ENCODE measurements at regions not wholly inside any gene's neighbourhood (a gene's known extent, or its start where the extent isn't known, plus 50 kb on each side); places are given as distances from the start of the nearest gene placed in this dataset.
"Not testable (repeated sequence)": the region's sequence is repeated elsewhere in the genome, so short reads cannot be mapped to it uniquely, and the experiment has no call there.

DNA sequence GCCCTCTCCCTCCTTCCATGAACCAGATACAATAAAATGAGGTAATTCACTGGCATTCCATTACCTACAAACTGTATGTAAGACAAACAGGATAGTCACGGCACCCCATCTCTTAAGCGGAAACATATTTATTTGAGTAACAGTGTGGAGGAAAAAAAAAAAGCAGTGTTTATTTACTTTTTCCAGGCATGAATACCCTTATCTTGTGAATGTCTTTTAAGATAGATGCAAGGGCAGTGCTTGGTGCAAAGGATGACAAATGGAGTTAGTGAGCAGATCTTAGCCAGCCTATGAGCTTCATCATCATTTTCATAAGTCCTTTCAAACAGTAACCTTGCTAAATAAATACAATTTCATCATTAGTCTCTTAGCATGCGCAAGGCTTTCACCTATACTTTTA, 1661.8 kb upstream of the SPRY2 start:
- no peak for DNase-seq (ENCODE audit: low read depth)

DNA sequence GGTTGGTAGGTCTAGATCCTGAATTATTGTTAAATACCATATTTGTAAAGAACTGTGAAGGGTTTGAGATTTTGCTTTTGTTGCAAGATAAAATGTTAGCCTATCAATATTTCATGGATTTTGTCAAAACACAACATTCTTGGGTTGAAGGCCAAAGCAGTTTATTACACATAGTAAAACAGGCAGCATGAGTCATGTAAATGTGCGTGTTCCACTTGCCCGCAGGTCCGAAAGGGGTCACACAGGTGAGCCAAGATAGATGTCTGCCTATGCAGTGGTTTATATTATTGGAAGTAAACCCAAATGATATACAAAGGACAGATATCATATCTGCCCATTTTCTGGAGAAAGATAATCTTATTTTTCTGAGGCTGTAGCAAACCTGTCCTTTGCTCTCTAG, 1654.4 kb upstream of the SPRY2 start:
- no peak for DNase-seq (ENCODE audit: low read depth)

DNA sequence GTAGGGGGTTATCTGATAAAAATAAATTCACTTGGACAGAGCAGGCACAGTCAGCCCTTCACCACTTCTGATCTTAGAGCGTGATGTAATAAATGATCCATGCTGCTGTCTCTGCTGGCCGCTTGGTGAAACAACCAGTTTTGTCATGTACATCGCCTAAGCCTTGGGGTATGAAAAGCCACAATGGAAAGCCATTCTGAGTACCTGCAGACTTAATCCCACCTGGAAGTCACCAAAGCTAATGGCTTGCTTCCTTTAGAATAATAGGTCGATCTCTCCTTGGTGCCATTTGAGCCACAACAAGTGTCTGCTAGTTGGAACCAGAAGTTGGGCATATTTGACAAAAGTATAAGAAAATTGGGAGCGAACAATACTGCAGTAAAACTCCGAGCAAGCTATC, 1649.7 kb upstream of the SPRY2 start:
- no peak for DNase-seq (ENCODE audit: low read depth)

- no peak for DNase-seq (ENCODE audit: low read depth)
Measured at GRCh38 chr13:81988567-81988966, 1647.6 kb upstream of the SPRY2 start.

- no peak for DNase-seq (ENCODE audit: low read depth)
Measured at GRCh38 chr13:81987677-81988357, 1646.9 kb upstream of the SPRY2 start.

GRCh38 chr13:81987159-81987558, 1646.2 kb upstream of the SPRY2 start:
- no peak for DNase-seq (ENCODE audit: low read depth)

- no peak for DNase-seq (ENCODE audit: low read depth)
Measured at GRCh38 chr13:81986308-81986707, 1645.4 kb upstream of the SPRY2 start.

GRCh38 chr13:81957121-81957520, 1616.2 kb upstream of the SPRY2 start:
- DNase-seq (ENCODE audit: low read depth): no peak

DNA sequence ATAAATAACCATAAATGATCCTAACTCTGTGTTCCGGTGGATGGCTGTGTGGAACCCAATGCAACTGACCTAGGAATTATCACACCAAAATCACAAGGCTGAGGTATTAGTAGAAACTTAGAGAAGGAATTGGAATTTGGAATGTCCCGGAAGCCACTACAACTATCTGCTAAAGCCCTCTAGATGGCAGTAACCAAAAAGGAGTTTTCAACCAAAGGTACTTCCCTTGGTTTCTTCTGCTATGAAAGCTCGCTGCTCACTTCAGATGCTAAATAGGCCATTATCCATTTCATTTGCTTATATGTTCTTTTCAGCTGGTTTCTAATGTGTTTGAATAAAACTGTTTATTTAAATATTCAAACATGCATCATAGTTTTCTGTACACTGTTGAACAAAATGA, 1589.1 kb upstream of the SPRY2 start:
- peak; percentile 24 for DNase-seq (ENCODE audit: low read depth)

GRCh38 chr13:81927347-81927746, 1586.4 kb upstream of the SPRY2 start:
- DNase-seq (ENCODE audit: low read depth): no peak

DNA sequence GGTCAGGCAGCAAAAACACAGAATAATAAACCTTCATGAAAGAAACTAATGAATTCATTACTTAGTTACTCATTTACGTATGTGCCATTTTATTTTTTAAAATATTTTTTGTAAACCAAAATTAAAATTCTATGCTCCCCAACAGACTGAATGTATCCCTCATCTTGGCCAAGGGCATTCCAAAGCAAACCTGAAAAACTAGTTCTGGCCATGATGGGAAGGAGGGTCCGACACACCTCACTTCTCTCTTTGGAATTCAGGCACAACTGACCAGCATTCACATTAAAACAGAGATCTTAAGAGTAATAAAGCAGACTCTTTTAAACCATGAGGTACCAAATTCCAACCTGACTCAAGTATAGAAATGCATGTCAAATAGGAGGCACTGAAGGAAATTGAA, 1576.9 kb upstream of the SPRY2 start:
- no peak for DNase-seq (ENCODE audit: low read depth)

GRCh38 chr13:81916461-81916860, 1575.5 kb upstream of the SPRY2 start:
- DNase-seq (ENCODE audit: low read depth): no peak

DNA sequence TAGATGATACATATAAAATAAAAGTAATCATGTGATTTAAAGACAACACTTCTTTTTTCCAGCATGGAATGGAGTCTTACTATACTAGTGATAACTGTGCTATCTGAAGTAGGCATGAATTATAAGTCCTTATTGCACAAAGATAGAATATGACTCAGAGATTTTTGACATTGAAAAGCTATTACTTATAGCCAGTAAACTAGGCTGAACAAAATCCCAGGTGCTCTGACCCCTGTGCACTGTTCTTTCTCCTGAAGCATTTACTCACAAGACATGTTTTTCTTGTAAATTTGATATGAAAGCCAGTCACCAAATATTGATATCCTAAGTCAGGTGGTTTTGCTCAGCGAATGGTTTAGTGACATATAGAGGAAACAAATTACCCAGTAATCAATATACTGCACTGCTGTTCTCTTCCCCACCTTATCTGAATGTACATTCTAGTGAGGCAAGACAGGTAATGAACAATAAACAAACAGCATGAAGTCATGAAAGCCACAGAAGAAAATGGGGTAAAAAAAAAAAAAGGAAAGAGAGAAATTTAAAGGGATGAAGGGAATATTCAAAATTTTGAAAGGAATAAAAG, 1567.0 kb upstream of the SPRY2 start:
- no peak for DNase-seq (ENCODE audit: low read depth)

DNA sequence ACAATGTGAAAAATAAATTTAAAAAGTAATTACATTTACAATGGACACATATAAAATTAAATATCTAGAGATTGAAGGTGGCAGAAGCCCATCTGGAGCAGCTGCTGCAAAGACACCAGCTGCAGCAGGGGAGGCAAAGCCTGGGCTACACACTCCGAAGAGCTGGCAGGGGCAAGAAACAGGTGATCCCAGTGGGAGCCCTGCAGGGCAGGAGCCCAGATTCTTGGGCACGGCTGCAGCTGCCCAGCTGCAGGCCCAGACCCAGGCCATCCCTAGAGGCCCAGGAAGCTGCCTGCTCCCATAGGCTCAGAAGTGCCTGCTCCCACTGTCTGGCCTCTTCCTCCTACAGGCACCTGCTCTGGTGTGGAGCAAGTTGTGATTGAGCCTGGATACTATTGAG, 1547.9 kb upstream of the SPRY2 start:
- no peak for DNase-seq (ENCODE audit: low read depth)

GRCh38 chr13:81874681-81875661, 1534.0 kb upstream of the SPRY2 start:
- no peak for DNase-seq (ENCODE audit: low read depth)

- DNase-seq (ENCODE audit: low read depth): no peak
Measured at GRCh38 chr13:81874253-81874652, 1533.3 kb upstream of the SPRY2 start.

DNA sequence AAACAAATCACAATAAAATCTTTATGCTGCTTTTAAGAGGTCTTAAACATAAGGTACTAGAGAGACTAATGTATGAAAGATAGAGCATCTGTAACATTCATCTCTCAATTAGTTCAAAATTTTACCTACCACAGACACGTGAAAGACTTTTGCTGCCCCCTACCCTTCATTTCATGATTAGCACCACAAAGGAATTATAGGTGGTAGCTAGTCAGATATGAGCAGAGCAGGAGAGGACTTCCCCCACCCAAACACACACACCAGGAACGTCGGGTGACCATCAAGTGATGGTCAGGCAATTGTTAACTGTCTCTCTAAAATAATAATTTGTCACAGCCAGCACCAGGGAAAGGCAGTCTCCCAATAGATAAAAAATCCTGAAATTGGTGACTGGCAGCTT, 1531.7 kb upstream of the SPRY2 start:
- no peak for DNase-seq (ENCODE audit: low read depth)

DNA sequence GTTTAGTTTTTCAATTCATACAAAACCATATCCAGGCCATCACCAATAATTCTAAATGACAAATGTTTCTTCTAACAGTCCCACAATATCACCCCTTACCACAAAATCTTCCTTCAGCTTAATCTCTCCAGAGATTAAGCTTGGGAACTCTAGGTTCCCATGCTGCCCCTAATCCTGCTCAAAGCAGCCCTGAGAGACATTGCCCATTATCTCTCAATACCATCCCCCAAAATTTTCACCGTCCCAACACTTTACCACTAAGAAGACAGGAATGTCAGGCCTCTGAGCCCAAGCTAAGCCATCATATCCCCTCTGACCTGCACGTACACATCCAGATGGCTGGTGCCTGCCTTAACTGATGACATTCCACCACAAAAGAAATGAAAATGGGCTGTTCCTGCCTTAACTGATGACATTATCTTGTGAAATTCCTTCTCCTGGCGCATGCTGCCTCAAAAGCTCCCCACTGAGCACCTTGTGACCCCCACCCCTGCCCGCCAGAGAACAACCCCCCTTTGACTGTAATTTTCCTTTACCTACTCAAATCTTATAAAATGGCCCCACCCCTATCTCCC, 1530.9 kb upstream of the SPRY2 start:
- not testable (repeated sequence) for DNase-seq (ENCODE audit: low read depth)

GRCh38 chr13:81848291-81848690, 1507.4 kb upstream of the SPRY2 start:
- no peak for DNase-seq (ENCODE audit: low read depth)

DNA sequence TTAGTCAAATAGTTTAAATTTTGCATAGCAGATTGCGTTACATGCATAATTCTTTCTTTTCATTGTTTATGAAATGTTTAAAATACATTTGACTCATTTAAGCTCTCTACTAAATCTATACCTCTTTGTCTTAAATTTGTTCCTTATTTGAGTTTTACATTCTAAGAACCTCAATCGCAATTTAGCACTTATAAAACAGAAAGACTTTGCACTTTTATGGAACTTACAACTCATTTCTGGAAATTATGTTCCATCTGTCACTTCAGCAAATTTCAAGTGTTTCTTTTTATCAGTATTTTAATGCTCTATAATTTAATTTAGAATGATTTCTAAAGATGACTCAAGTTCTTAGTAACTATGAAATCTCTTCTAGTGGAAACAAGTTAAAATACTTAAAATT, 1505.8 kb upstream of the SPRY2 start:
- no peak for DNase-seq (ENCODE audit: low read depth)

DNA sequence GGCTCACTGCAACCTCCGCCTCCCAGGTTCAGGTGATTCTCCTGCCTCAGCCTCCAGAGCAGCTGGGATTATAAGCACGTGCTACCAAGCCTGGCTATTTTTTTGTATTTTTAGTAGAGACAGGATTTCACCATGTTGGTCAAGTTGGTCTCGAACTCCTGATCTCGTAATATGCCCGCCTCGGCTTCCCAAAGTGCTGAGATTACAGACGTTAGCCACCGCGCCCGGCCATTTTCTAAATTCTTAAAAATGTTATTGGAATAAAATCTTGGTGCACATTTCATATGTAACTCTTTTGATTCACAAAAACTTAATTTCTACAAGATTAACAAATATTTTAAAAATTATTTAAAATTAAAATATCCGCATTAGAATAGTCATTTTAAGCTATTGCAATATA, 1480.3 kb upstream of the SPRY2 start:
- DNase-seq (ENCODE audit: low read depth): no peak

DNA sequence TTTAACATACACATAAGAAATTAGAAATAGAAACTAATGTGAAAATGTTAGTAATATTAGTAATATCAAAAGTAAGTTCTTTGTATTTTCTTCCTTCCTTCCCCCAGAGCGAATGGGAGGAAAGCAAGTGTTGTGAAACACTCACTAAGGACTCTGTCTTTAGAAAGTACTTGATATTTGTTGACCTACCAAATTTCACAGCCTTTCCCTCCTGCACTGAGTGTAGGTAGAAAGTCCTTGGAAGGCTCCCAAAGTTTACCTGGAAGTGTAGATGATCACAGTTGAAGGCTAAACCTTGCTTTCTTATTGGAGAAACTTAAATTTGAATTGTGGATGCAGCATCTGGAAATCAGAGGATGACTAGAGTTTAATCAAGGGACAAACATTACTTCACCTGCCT, 1459.5 kb upstream of the SPRY2 start:
- no peak for DNase-seq (ENCODE audit: low read depth)

- DNase-seq (ENCODE audit: low read depth): no peak
Measured at GRCh38 chr13:81795710-81796109, 1454.8 kb upstream of the SPRY2 start.
